ENCODE measurements at regions not wholly inside any gene's neighbourhood (a gene's known extent, or its start where the extent isn't known, plus 50 kb on each side); places are given as distances from the start of the nearest gene placed in this dataset.

DNA sequence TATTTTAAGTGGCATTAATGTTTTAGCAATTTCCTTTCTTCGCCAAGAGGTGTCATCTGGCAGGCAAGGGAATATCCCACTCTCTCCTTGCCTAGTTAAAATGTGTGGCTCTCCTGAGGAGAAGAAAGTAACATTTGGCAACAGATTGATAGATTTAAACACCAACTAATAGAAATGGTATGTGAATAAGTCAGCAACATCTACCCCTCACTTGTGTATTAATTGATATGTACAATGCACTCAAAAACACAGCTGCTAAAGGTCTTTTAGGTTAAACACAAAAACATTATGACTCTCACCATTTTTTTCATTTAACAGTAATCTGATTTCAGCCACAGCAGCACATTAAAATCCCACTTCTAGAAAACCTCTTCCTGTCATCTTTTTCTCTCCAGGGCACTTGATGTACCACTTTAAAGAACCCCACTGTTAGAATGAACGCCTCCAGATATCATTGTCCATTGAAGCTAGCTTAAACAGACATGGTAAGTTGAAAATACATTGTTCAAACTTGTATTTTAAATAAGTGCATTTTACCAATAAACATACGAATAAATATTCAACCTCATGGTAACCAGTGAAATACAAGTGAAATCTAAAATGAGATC is 151.7 kb downstream of the RPAP3 start:
- TF ChIP-seq, protein P1, sequence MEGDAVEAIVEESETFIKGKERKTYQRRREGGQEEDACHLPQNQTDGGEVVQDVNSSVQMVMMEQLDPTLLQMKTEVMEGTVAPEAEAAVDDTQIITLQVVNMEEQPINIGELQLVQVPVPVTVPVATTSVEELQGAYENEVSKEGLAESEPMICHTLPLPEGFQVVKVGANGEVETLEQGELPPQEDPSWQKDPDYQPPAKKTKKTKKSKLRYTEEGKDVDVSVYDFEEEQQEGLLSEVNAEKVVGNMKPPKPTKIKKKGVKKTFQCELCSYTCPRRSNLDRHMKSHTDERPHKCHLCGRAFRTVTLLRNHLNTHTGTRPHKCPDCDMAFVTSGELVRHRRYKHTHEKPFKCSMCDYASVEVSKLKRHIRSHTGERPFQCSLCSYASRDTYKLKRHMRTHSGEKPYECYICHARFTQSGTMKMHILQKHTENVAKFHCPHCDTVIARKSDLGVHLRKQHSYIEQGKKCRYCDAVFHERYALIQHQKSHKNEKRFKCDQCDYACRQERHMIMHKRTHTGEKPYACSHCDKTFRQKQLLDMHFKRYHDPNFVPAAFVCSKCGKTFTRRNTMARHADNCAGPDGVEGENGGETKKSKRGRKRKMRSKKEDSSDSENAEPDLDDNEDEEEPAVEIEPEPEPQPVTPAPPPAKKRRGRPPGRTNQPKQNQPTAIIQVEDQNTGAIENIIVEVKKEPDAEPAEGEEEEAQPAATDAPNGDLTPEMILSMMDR (IDR thresholded peaks at IDR 0.05), result no peak
- no peak for TF ChIP-seq POLR2A (IDR thresholded peaks at IDR 0.05)
